ENCODE measurements at regions not wholly inside any gene's neighbourhood (a gene's known extent, or its start where the extent isn't known, plus 50 kb on each side); places are given as distances from the start of the nearest gene placed in this dataset.

GRCh38 chr12:92509156-92509738 lies 193.5 kb upstream of the PLEKHG7 start:
- H3K27ac Mint-ChIP-seq, result no peak overlapping the region
- DNase-seq (ENCODE audit: low spot score in 2 of 2) (no peak), ATAC-seq (ENCODE audit: low read depth) (no peak)
- H3K36me3 Mint-ChIP-seq, result peaks cover 8% of the 10 kb centered on the region
- no peak overlapping the region for H3K4me3 Mint-ChIP-seq
- peaks cover 5% of the 10 kb centered on the region for H3K9me3 Mint-ChIP-seq
- peaks cover 23% of the 10 kb centered on the region for H3K4me1 Mint-ChIP-seq
- H3K27me3 Mint-ChIP-seq, result no peaks in the 10 kb centered on the region

GRCh38 chr12:92506891-92507290 lies 195.9 kb upstream of the PLEKHG7 start:
- Mint-ChIP-seq H3K4me3 (peak overlapping the region; percentile 80), H3K9me3 (peaks cover 5% of the 10 kb centered on the region), H3K36me3 (peaks cover 8% of the 10 kb centered on the region), H3K27me3 (no peaks in the 10 kb centered on the region), H3K4me1 (peaks cover 40% of the 10 kb centered on the region), H3K27ac (peak overlapping the region; percentile 97)
- DNase-seq (ENCODE audit: low spot score in 2 of 2) (no peak), ATAC-seq (ENCODE audit: low read depth) (no peak)

- ATAC-seq (ENCODE audit: low read depth) (no peak), DNase-seq (ENCODE audit: low spot score in 2 of 2) (no peak)
- Mint-ChIP-seq H3K27ac (peak overlapping the region; percentile 97), H3K4me3 (peak overlapping the region; percentile 80), H3K9me3 (peaks cover 5% of the 10 kb centered on the region), H3K4me1 (peaks cover 44% of the 10 kb centered on the region), H3K36me3 (peaks cover 6% of the 10 kb centered on the region), H3K27me3 (no peaks in the 10 kb centered on the region)
These were observed 196.3 kb upstream of the PLEKHG7 start for GRCh38 chr12:92506460-92506859.

- DNase-seq (ENCODE audit: low spot score in 2 of 2), result peak; percentile 22 to 32
These were observed 197.2 kb upstream of the PLEKHG7 start for GRCh38 chr12:92505254-92506231.

GRCh38 chr12:92504594-92504981 lies 198.2 kb upstream of the PLEKHG7 start:
- Mint-ChIP-seq H3K9me3 (no peaks in the 10 kb centered on the region), H3K27me3 (no peaks in the 10 kb centered on the region), H3K4me1 (peaks cover 41% of the 10 kb centered on the region), H3K4me3 (peak overlapping the region; percentile 2), H3K27ac (peak overlapping the region; percentile 97), H3K36me3 (peaks cover 2% of the 10 kb centered on the region)
- ATAC-seq (ENCODE audit: low read depth) (no peak), DNase-seq (ENCODE audit: low spot score in 2 of 2) (no peak)

More at GRCh38 chr12:92505254-92506231, 197.2 kb upstream of the PLEKHG7 start:
- Mint-ChIP-seq H3K27ac (peak overlapping the region; percentile 97), H3K4me1 (peaks cover 44% of the 10 kb centered on the region), H3K27me3 (no peaks in the 10 kb centered on the region), H3K36me3 (peaks cover 6% of the 10 kb centered on the region), H3K4me3 (peak overlapping the region; percentile 80), H3K9me3 (peaks cover 5% of the 10 kb centered on the region)
- peak; percentile 63 for ATAC-seq (ENCODE audit: low read depth)

GRCh38 chr12:92503971-92504593 lies 198.7 kb upstream of the PLEKHG7 start:
- DNase-seq (ENCODE audit: low spot score in 2 of 2), result no peak
- Mint-ChIP-seq H3K4me3 (peak overlapping the region; percentile 65), H3K4me1 (peaks cover 41% of the 10 kb centered on the region), H3K27ac (peak overlapping the region; percentile 97), H3K27me3 (no peaks in the 10 kb centered on the region), H3K36me3 (peaks cover 2% of the 10 kb centered on the region), H3K9me3 (no peaks in the 10 kb centered on the region)
- no peak for ATAC-seq (ENCODE audit: low read depth)

GRCh38 chr12:92503029-92503931 lies 199.5 kb upstream of the PLEKHG7 start:
- peak overlapping the region; percentile 97 for H3K27ac Mint-ChIP-seq
- peaks cover 40% of the 10 kb centered on the region for H3K4me1 Mint-ChIP-seq
- H3K4me3 Mint-ChIP-seq, result peak overlapping the region; percentile 71
- DNase-seq (ENCODE audit: low spot score in 2 of 2) (no peak), ATAC-seq (ENCODE audit: low read depth) (no peak)
- H3K36me3 Mint-ChIP-seq, result peaks cover 1% of the 10 kb centered on the region
- H3K27me3 Mint-ChIP-seq, result no peaks in the 10 kb centered on the region
- H3K9me3 Mint-ChIP-seq, result no peaks in the 10 kb centered on the region

GRCh38 chr12:92502417-92503028 lies 200.3 kb upstream of the PLEKHG7 start:
- peak; percentile 70 for ATAC-seq (ENCODE audit: low read depth)
- Mint-ChIP-seq H3K27ac (peak overlapping the region; percentile 97), H3K36me3 (no peaks in the 10 kb centered on the region), H3K27me3 (no peaks in the 10 kb centered on the region), H3K4me3 (peak overlapping the region; percentile 71), H3K9me3 (no peaks in the 10 kb centered on the region), H3K4me1 (peaks cover 38% of the 10 kb centered on the region)
- no peak for DNase-seq (ENCODE audit: low spot score in 2 of 2)

- no peak for DNase-seq (ENCODE audit: low spot score in 2 of 2)
- Mint-ChIP-seq H3K27ac (no peak overlapping the region), H3K4me1 (peaks cover 21% of the 10 kb centered on the region), H3K27me3 (no peaks in the 10 kb centered on the region), H3K36me3 (peaks cover 1% of the 10 kb centered on the region), H3K4me3 (no peak overlapping the region), H3K9me3 (no peaks in the 10 kb centered on the region)
- no peak for ATAC-seq (ENCODE audit: low read depth)
These were observed 206.0 kb upstream of the PLEKHG7 start for GRCh38 chr12:92496790-92497189.

GRCh38 chr12:92495108-92495507 lies 207.7 kb upstream of the PLEKHG7 start:
- Mint-ChIP-seq H3K4me1 (peaks cover 21% of the 10 kb centered on the region), H3K4me3 (no peak overlapping the region), H3K27me3 (no peaks in the 10 kb centered on the region), H3K27ac (no peak overlapping the region), H3K36me3 (peaks cover 5% of the 10 kb centered on the region), H3K9me3 (peaks cover 4% of the 10 kb centered on the region)
- no peak for DNase-seq (ENCODE audit: low spot score in 2 of 2)
- no peak for ATAC-seq (ENCODE audit: low read depth)

GRCh38 chr12:92493816-92494215 lies 209.0 kb upstream of the PLEKHG7 start:
- peaks cover 5% of the 10 kb centered on the region for H3K36me3 Mint-ChIP-seq
- DNase-seq (ENCODE audit: low spot score in 2 of 2) (no peak), ATAC-seq (ENCODE audit: low read depth) (no peak)
- peaks cover 4% of the 10 kb centered on the region for H3K9me3 Mint-ChIP-seq
- H3K27me3 Mint-ChIP-seq, result no peaks in the 10 kb centered on the region
- peaks cover 31% of the 10 kb centered on the region for H3K4me1 Mint-ChIP-seq
- no peak overlapping the region for H3K4me3 Mint-ChIP-seq
- H3K27ac Mint-ChIP-seq, result no peak overlapping the region

- no peak for DNase-seq (ENCODE audit: low spot score in 2 of 2)
- H3K9me3 Mint-ChIP-seq, result peaks cover 4% of the 10 kb centered on the region
- H3K4me1 Mint-ChIP-seq, result peaks cover 35% of the 10 kb centered on the region
- H3K4me3 Mint-ChIP-seq, result no peak overlapping the region
- no peak for ATAC-seq (ENCODE audit: low read depth)
- H3K36me3 Mint-ChIP-seq, result peaks cover 5% of the 10 kb centered on the region
- no peak overlapping the region for H3K27ac Mint-ChIP-seq
- no peaks in the 10 kb centered on the region for H3K27me3 Mint-ChIP-seq
These were observed 209.8 kb upstream of the PLEKHG7 start for GRCh38 chr12:92492995-92493394.

GRCh38 chr12:92492291-92492690 lies 210.5 kb upstream of the PLEKHG7 start:
- peaks cover 5% of the 10 kb centered on the region for H3K36me3 Mint-ChIP-seq
- no peaks in the 10 kb centered on the region for H3K27me3 Mint-ChIP-seq
- DNase-seq (ENCODE audit: low spot score in 2 of 2) (no peak), ATAC-seq (ENCODE audit: low read depth) (no peak)
- H3K4me3 Mint-ChIP-seq, result no peak overlapping the region
- H3K9me3 Mint-ChIP-seq, result peaks cover 4% of the 10 kb centered on the region
- peaks cover 35% of the 10 kb centered on the region for H3K4me1 Mint-ChIP-seq
- H3K27ac Mint-ChIP-seq, result peak overlapping the region; percentile 17
